Neuronal stem cell (in vitro differentiated cells): ENCODE measurements at regions not wholly inside any gene's neighbourhood (a gene's known extent, or its start where the extent isn't known, plus 50 kb on each side); places are given as distances from the start of the nearest gene placed in this dataset.
A peak's percentile ranks its signal among the peaks of the same experiment; 100 is the strongest.
"Not testable (repeated sequence)": the region's sequence is repeated elsewhere in the genome, so short reads cannot be mapped to it uniquely, and the experiment has no call there.

Source experiments
- DNase-seq: peaks from one replicate; pipeline ENCODE4 v3.0.0-alpha.2; 2013; ENCODE audit warnings: low spot score
- H2AFZ ChIP-seq: one replicate; pipeline ENCODE4 v1.6.1; 2013; ENCODE audit warnings: mild to moderate bottlenecking, low read length, inconsistent platforms
- H2AK5ac ChIP-seq: 2 replicates; pipeline ENCODE4 v1.6.1; 2013; ENCODE audit warnings: low read depth, mild to moderate bottlenecking, inconsistent platforms, low read length, moderate library complexity, mixed read lengths
- H2BK120ac ChIP-seq: 2 replicates; pipeline ENCODE4 v1.6.1; 2013; ENCODE audit warnings: low read depth, mild to moderate bottlenecking, inconsistent platforms, low read length, moderate library complexity, mixed read lengths
- H2BK12ac ChIP-seq: one replicate; pipeline ENCODE4 v1.6.1; 2013; ENCODE audit warnings: low read length, inconsistent platforms
- H2BK15ac ChIP-seq: 2 replicates; pipeline ENCODE4 v1.6.1; 2013; ENCODE audit warnings: mild to moderate bottlenecking, low read length, inconsistent platforms, mixed read lengths
- H2BK5ac ChIP-seq: one replicate; pipeline ENCODE4 v1.6.1; 2013; ENCODE audit warnings: inconsistent platforms, mild to moderate bottlenecking, low read length, moderate library complexity
- H3K14ac ChIP-seq: one replicate; pipeline ENCODE4 v1.6.1; 2013; ENCODE audit warnings: low read length, inconsistent platforms
- H3K18ac ChIP-seq: 2 replicates; pipeline ENCODE4 v1.6.1; 2013; ENCODE audit warnings: low read length, inconsistent platforms
- H3K23ac ChIP-seq: 2 replicates; pipeline ENCODE4 v1.6.1; 2013; ENCODE audit warnings: low read depth, mild to moderate bottlenecking, mixed read lengths, low read length, inconsistent platforms; ENCODE audit not compliant: poor library complexity
- H3K27ac ChIP-seq: replicated peaks from 3 replicates; pipeline ENCODE4 v1.5.1; 2013; ENCODE audit warnings: low read length, inconsistent platforms
- H3K27me3 ChIP-seq, 3 experiments: 2 replicates each; pipeline ENCODE4 v1.6.1; 2013; ENCODE audit warnings: low read length in 3 of 3, mild to moderate bottlenecking in 2 of 3, inconsistent platforms in 1 of 3, low read depth in 1 of 3, mixed read lengths in 1 of 3, moderate library complexity in 1 of 3; ENCODE audit not compliant: control insufficient read depth in 3 of 3, insufficient read depth in 3 of 3
- H3K36me3 ChIP-seq, 2 donors: replicated peaks in 1 of 2; 2 replicates each; pipeline ENCODE4 v1.6.1; 2013; ENCODE audit warnings: low read length in 2 of 2; ENCODE audit not compliant: control insufficient read depth in 2 of 2, insufficient read depth in 2 of 2
- H3K4ac ChIP-seq: 2 replicates; pipeline ENCODE4 v1.6.1; 2013; ENCODE audit warnings: inconsistent platforms, mild to moderate bottlenecking, low read length, moderate library complexity
- H3K4me1 ChIP-seq, 2 donors: 1 replicate in 1 of 2; 2 replicates in 1 of 2; pipeline ENCODE4 v1.6.1; 2013; ENCODE audit warnings: low read length in 2 of 2, low read depth in 1 of 2; ENCODE audit not compliant: control insufficient read depth in 2 of 2, insufficient read depth in 1 of 2
- H3K4me2 ChIP-seq: one replicate; pipeline ENCODE4 v1.6.1; 2013; ENCODE audit warnings: mild to moderate bottlenecking, low read length, inconsistent platforms; ENCODE audit not compliant: insufficient read depth, poor library complexity, severe bottlenecking
- H3K4me3 ChIP-seq, 2 donors: 2 replicates each; pipeline ENCODE4 v1.5.1; 2013; ENCODE audit warnings: low read length in 2 of 2, mild to moderate bottlenecking in 2 of 2, inconsistent platforms in 1 of 2, moderate library complexity in 1 of 2
- H3K79me1 ChIP-seq: one replicate; pipeline ENCODE4 v1.6.1; 2013; ENCODE audit warnings: low read depth, mild to moderate bottlenecking, inconsistent platforms, low read length, moderate library complexity
- H3K9ac ChIP-seq: one replicate; pipeline ENCODE4 v1.6.1; 2013; ENCODE audit warnings: mild to moderate bottlenecking, low read depth, low read length, inconsistent platforms; ENCODE audit not compliant: poor library complexity
- H3K9me3 ChIP-seq, 2 donors: replicated peaks in 1 of 2; 2 replicates each; pipeline versions ENCODE3 to v1.6.1; 2013; ENCODE audit warnings: low read length in 2 of 2, mild to moderate bottlenecking in 2 of 2, inconsistent platforms in 1 of 2, low read depth in 1 of 2, mixed read lengths in 1 of 2, moderate library complexity in 1 of 2; ENCODE audit not compliant: control insufficient read depth in 2 of 2, insufficient read depth in 1 of 2
- H4K8ac ChIP-seq: one replicate; pipeline ENCODE4 v1.6.1; 2013; ENCODE audit warnings: low read depth, mild to moderate bottlenecking, inconsistent platforms, low read length, moderate library complexity
- H4K91ac ChIP-seq: one replicate; pipeline ENCODE4 v1.6.1; 2013; ENCODE audit warnings: low read length, low read depth, mild to moderate bottlenecking, inconsistent platforms; ENCODE audit not compliant: poor library complexity
- WGBS, 2 donors: extraction: QIAGEN DNeasy Blood & Tissue Kit; methylation state at CpG; one replicate each; pipeline ENCODE4 v1.1.7; 2013; ENCODE audit warnings: missing lambda C conversion rate in 2 of 2, mixed read lengths in 1 of 2; ENCODE audit not compliant: insufficient read length in 2 of 2, insufficient replicate concordance in 1 of 2; ENCODE audit errors: extremely low coverage in 2 of 2; 5-methylcytosine and 5-hydroxymethylcytosine counted together

DNA sequence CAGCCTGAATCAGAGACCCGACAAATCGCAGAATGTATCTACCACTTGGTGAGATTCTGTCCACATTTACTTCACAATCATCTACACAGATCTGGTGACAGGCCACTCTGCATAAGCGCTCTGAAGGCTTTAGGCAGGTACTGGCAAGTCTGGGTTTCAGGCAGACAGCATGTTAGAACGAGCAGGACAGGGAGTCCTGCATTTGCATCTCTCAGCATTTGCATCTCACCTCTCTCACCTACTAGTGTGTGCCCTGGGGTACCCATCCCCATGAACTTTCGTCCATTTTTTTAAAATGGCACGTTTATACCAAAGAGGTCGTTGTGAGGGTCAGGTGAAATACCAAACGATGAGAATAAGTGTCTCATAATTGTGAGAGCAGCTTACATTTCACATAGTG is 108.2 kb downstream of the SPATA31A1 start:
- not testable (repeated sequence) for H2BK12ac ChIP-seq, H4K8ac ChIP-seq, H3K4me2 ChIP-seq, H2BK15ac ChIP-seq, H2BK120ac ChIP-seq, H3K4me1 ChIP-seq, H3K27me3 ChIP-seq, H3K79me1 ChIP-seq, H3K18ac ChIP-seq, H3K14ac ChIP-seq, H3K36me3 ChIP-seq, H3K9me3 ChIP-seq, H4K91ac ChIP-seq, H3K27ac ChIP-seq, H3K9ac ChIP-seq, H2BK5ac ChIP-seq, DNase-seq, H2AFZ ChIP-seq, H2AK5ac ChIP-seq, H3K23ac ChIP-seq, H3K4ac ChIP-seq
- WGBS, 2 donors, result no CpG with 5 or more reads among the region's 8 CpGs
- peak overlapping the region in 1 of 2 donors; percentile 45 for H3K4me3 ChIP-seq

DNA sequence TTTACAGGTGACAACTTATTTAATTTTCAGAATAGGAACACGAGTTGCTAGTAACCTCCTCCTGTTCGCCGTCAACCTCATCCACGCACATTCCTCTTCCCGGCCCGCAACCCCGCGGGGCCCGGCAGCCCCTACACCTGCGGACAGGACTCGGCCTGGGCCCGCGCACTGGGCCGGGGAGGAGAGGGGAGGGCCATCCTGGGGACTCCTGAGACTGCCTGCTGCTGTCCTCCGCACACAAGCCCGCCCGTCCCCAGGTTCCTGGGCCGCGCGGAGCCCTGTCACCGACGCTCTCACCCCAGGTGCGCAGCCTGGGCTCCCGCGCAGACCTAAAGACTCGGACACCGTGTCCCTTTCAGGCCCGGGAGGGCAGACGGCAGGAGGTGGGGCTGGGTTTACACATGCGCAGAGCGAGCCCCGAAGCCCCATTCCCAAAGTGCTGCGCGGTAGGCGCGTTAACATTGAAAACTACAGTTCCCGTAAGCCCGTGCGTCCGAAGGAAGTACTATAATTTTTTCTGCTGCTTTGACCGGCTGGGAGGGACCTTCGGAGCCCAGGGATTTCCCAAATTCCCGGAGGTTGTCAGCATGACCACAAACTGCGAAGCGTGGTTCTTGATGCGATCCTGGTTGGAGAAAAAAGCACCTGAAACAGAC is 108.8 kb downstream of the SPATA31A1 start:
- not testable (repeated sequence) for H2AK5ac ChIP-seq, H2BK15ac ChIP-seq, H3K9me3 ChIP-seq, H3K23ac ChIP-seq, H4K91ac ChIP-seq, H2BK5ac ChIP-seq, H4K8ac ChIP-seq, H3K9ac ChIP-seq, H3K14ac ChIP-seq, H2BK120ac ChIP-seq, H3K4ac ChIP-seq, H3K36me3 ChIP-seq, H3K18ac ChIP-seq, H3K27me3 ChIP-seq, H3K27ac ChIP-seq, H3K79me1 ChIP-seq, H2BK12ac ChIP-seq, H3K4me1 ChIP-seq
- no CpG with 5 or more reads among the region's 46 CpGs for WGBS, 2 donors
- peak overlapping the region; percentile 76 for H2AFZ ChIP-seq
- peak overlapping the region; percentile 18 for H3K4me2 ChIP-seq
- peak overlapping the region; percentile 45 to 73 for H3K4me3 ChIP-seq
- peak; percentile 42 for DNase-seq

DNA sequence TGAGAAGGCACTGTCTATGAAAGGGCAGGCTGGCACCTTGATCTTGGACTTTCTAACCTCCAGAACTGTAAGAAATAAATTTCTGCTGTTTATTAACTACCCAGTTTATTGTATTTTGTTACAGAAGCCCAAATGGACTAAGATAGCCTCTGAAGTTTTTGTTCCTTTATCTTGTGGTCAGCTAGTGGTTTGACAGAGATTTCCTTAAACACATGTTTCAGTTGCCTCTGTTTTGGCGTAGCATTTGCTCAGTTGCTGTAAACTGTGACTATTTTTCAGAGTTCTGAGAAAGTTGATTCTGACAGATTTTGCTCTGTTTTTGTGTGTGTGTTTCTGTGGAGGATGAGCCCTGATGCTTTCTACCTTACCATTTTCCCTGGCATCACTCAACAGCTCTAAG is 119.0 kb downstream of the SPATA31A1 start:
- H4K91ac ChIP-seq, H3K14ac ChIP-seq, H2AFZ ChIP-seq, H3K18ac ChIP-seq, H3K4ac ChIP-seq, H3K23ac ChIP-seq, H3K36me3 ChIP-seq, DNase-seq, H3K9ac ChIP-seq, H3K27ac ChIP-seq, H2BK12ac ChIP-seq, H2BK5ac ChIP-seq, H3K4me2 ChIP-seq, H2BK15ac ChIP-seq, H2AK5ac ChIP-seq, H3K4me1 ChIP-seq, H3K79me1 ChIP-seq, H3K27me3 ChIP-seq, H4K8ac ChIP-seq, H3K4me3 ChIP-seq, H3K9me3 ChIP-seq, H2BK120ac ChIP-seq: not testable (repeated sequence)
- no CpG with 5 or more reads among the region's 1 CpG for WGBS, 2 donors

DNA sequence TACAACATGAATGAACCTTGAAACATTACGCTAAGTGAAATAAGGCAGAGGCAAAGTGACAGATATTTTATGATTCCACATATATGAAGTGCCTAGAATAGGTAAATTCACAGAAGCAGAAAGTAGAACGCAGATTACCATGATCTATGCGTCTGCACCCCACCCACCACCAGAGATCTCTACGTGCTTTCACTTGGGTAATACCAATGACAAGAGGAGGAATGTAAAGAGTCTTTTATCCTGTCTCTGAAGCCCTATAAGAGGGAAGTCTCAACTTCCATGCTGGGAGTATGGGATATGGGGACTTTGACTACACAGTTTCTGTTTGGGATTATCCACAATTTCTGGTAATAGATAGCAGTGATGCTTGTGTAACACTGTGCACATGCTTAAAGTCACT is 127.6 kb downstream of the SPATA31A1 start:
- H4K91ac ChIP-seq, H3K9me3 ChIP-seq, H3K14ac ChIP-seq, DNase-seq, H3K4me1 ChIP-seq, H3K18ac ChIP-seq, H3K4me3 ChIP-seq, H3K4me2 ChIP-seq, H2AFZ ChIP-seq, H3K4ac ChIP-seq, H2BK5ac ChIP-seq, H3K9ac ChIP-seq, H2BK120ac ChIP-seq, H3K27ac ChIP-seq, H3K27me3 ChIP-seq, H3K79me1 ChIP-seq, H3K23ac ChIP-seq, H3K36me3 ChIP-seq, H2BK15ac ChIP-seq, H4K8ac ChIP-seq, H2AK5ac ChIP-seq, H2BK12ac ChIP-seq: not testable (repeated sequence)
- no CpG with 5 or more reads among the region's 4 CpGs for WGBS, 2 donors
